Stimulated activated CD4-positive, alpha-beta T cell treated with anti-CD3 and anti-CD28 coated beads, TNF-alpha, amount 100 ng/mL, for 48 hours (primary cell): ENCODE measurements at regions not wholly inside any gene's neighbourhood (a gene's known extent, or its start where the extent isn't known, plus 50 kb on each side); places are given as distances from the start of the nearest gene placed in this dataset.

Source experiments
- DNase-seq, 3 donors: peaks; one replicate each; pipeline ENCODE4 v3.0.0-alpha.2; 2020; ENCODE audit warnings: low read depth in 3 of 3

DNA sequence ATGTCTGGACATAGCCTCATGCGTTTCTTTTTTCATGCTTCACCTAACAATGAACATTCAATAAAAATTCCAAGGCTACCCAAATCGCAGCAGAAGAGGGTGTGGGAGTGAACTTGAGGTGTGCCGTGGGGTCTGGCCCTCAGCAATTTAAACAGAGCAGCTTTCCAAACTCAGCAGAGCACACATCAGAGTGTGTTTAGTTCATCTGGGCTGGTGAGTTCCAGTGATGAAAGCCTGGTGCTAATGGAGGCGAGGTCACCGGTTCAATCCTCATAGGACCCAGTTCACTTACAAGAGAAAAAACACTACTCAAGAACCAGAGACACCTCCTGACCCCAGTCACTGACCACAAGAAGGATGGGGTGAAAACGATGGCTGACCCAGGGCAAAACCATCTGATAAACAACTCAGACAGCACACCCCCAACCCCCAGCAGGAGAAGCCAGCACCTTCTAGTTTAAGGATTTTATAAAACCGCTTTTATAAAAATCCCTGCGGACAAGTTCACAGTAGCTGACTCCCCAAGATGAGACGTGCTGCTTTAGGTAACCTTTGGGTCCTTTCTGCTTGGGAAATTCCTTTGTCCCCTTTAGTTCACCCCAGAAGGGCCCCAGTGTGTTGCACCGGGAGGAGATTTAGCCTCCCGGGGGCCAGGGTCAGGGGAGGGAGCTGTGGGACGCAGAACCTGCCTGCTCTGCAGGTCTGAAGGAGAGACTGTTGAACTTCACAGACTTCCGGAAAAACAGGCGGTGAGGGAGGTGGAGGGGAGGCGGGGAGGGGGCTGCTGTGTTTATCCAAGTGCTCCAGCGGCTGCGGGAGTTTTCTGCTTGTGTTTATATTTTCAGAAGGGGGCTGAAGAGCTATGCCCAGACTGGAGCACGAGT is 152.7 kb upstream of the SOX11 start:
- no peak for DNase-seq

DNA sequence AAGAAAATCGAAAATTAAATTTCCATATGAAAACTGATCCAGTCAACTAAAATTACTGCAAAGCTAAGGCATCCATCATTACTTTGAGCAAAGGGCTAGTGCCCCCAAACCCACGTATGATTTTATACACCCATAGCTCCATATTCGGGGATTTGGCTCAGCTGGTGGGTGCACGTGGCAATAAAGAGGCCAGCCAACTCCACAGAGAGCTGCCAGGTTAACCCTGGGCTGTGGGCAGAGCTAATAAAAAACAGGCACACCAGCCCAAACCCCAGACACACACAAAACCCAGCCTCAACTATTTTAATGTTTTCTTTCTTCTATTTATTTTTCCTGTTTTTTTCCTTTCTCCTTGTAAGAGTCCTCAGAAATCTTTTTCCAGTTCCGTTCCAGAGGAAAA is 151.3 kb upstream of the SOX11 start:
- DNase-seq = no peak

DNA sequence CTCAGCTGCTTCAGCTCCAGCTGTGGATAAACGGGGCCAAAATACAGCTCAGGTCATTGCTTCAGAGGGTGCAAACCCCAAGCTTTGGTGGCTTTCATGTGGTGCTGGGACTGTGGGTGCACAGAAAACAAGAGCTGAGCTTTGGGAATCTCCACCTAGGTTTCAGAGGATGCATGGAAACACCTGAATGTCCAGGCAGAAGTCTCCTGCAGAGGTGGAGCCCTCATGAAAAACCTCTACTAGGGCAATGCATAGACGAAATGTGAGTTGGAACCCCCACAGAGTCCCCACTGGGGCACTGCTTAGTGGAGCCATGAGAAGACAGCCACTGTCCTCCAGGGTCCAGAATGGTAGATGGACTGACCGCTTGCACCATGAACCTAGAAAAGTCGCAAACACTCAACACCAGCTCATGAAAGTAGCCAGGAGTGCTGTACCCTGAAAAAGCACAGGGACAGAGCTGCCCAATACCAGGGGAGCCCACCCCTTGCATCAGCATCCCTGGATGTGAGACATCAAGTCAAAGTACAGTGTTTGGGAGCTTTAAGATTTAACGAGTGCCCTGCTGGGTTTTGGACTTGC is 147.9 kb upstream of the SOX11 start:
- no peak for DNase-seq

DNA sequence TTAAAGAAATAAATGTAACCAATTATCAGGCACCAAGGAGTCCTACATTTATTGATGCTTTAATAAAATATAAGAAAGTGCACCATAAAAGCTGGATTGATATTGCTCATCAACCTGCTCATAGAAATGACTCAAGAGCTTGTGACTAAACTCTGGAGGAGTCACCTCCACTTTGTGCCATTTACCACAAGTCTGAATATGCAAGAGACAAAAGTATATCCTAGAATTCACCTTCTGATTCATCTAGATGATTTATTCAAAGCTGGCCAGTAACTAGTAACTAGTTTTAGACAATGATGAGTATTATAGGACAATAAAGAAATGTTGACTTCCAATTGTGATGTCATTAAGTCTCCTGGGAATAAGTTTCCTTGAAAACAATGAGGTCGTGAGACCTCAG is 146.0 kb upstream of the SOX11 start:
- DNase-seq = no peak

DNA sequence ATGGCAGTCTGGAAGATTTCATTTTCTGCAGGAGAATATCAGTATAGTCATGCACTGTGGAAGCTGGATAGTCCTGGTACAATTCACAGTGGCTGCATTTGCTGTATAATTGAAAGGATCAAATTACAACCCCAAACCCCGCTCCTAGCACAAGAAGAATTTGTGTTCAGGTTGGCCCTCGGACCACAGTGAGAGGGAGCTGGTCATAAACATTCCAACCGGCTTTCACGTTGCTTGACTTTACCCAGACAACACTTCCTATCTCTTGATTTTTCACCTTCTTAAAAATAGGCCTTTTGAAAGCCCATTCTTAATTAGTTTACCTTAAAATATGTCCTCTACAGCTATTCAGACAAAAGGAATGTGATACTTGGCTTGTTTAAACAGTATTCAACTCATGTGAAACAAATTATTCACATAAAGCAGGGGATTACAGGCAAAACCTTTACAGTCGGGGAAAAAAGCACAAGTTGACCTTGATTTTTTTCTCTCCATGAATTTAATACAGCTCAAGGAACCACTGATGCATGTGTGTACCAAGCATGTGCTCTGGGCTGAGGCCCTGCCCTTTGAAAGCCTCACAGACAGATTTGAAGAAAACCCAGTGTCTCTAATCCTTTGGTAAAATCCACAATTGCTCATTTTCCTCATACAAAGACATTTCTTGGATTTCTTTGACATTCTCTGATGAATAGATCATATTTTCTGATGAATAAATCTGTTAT is 143.0 kb upstream of the SOX11 start:
- DNase-seq = no peak

DNA sequence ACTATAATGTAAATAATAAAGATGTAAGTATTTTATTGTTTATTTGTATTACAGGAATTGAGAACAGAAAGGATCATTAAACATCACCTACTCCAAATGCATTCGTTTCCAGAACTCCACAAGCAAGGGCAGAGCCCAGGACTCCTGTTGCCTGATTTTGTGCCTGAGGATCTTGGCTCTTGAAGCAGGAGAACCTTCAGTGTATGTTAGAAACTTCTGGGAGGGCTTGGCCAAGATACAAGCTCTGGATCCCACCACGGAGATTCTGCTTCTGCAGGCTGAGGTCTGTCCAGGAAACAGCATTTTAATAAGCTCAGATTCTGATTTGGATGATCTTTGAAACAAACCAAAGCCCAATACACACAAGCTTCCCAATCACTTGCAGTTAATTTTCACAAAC is 142.4 kb upstream of the SOX11 start:
- no peak for DNase-seq

DNA sequence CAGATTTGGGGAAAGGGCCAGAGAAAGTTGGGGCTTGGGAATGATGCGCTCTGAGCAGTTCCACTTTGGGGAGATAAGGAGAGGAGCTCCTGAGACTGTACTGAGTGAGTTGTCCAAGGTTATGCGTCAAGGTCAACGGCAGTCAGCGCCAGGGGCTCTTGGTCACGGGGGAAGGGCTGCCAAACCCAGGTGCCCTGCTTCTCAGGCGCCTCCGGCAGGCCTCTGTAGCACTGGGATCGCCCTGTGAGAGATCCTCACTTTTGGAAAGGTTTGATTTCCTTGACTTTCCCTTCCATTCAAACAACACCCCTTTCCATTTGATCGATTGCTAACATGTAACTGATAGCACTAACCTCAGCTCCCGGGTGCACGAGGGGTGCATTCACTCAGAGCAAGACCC is 136.5 kb upstream of the SOX11 start:
- no peak for DNase-seq

DNA sequence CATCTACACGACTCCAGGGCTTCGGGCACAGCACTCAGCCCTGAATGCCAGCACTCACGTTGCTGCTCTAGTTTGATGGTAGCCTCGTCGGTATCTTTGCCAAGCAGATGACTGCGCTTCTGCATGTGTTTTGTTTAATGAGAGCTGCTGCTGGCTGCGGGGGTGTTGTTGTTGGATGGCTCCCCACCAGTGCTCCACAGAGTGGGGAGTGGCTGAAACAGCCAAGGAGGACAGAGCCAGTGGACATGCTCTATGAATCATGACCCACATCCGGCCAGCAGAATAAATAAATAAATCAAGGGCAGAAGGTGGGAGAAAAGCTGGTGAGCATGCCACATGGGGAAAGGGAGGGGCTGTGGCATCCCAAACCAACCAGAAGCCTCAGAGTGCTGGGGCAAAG is 131.2 kb upstream of the SOX11 start:
- DNase-seq = no peak

DNA sequence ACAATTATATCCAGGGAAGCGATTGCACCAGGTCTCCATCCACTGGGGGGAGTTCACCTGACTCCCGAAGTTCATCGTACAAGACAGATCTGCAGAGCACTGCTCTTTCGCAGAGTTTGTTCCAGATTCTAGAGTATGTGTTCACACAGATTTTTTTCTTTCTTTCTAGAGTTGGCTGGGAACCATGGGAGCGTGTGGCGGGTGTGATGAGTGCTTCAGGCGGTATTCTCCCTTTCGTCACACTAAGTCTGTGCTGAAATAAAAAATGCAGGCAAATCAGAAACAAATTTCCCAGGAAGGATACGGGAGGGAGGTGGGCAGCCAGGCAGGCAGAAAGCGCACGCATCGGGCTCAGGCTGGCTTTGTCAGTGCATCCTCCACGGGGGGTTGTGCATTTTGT is 129.8 kb upstream of the SOX11 start:
- no peak for DNase-seq

DNA sequence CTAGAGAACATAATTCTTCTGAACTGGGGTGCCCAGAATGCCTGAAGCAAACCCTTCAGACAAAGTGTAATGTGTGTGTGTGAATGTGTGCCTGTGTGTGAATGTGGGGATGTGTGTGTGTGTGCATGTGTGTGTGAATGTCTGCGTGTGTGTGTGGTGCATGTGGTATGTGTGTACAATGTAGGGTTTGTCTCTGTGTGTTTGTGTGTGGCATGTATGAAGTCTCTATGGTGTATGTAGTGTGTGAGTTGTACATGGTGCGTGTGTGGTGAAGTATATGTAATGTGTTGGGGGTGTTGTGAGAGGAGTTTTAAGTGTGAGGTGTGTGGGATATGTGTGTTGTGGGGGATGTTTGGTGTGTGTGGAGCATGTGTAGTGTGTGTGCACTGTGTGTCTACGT is 129.3 kb upstream of the SOX11 start:
- no peak for DNase-seq

DNA sequence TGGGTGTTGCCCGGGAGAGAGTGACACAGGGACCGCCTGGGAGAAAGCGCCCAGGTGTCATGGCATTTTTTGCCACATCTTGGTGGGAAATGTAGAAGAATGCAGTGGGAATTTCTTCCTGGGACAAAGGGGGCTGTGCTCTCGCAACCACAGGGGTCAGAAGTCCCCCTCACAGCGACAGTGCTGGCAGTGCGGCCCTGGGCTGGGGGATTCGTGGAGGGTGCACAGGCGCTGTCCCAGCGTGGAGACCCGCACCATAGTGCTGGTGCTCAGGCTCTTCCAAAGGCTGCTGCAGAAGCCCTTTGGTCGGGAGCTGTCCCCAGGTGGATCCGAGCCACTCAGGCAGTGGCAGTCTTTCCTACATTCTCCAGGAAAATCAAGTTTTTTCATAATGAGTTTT is 128.8 kb upstream of the SOX11 start:
- no peak for DNase-seq

DNA sequence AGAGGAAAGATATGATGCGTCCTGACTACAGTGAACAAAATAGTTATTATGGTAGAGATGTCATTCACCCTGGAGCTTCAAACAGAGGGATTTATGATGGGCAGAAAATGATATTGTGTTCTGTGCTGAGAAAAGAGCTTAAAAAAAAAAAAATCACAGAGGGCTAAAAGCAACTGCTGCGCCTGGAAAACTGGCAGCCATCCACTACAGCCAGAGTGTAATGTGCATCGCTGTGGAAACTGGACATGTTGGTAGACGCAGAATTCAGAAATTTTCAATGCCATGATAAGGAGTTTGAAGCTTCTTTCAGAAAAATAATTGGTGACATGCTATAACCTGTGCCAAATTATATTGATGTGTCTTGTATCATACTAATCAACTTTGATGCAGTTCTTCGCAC is 122.9 kb upstream of the SOX11 start:
- DNase-seq = no peak

DNA sequence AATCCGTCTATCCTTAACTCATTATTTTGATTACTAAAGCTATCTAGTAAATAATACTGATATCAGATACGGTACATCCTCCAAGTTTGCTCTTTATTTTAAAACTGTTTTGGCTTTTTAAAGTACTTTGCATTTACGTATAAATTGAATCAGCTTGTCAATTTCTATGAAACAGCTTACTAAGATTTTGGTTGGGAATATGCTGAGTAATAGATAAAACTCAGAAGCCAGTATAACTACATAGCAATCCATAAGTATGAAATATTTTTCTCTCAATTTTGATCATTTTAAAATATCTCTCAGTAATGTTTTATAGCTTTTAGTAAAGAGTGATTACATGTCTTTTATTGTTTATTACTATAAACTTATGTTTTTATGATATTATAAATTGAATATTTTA is 116.2 kb upstream of the SOX11 start:
- no peak for DNase-seq

DNA sequence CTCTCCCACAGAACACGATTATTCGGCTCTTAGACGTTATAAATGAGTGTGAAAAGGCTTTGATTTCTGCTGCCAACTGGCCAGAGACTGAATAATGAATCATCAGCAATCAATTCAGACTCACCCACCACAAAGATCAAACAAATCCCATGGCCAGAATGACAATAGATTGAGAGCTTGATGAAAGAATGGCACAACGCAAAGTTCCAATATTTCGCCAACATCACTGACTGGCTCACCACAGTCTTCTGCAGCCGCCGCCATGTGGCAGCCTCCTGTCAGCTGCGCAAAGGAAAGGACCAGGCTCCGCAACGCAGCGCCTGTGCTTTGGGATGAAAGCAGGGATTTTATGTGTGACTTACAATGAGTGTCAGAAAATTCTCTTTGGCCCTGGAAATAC is 104.4 kb upstream of the SOX11 start:
- DNase-seq = no peak

DNA sequence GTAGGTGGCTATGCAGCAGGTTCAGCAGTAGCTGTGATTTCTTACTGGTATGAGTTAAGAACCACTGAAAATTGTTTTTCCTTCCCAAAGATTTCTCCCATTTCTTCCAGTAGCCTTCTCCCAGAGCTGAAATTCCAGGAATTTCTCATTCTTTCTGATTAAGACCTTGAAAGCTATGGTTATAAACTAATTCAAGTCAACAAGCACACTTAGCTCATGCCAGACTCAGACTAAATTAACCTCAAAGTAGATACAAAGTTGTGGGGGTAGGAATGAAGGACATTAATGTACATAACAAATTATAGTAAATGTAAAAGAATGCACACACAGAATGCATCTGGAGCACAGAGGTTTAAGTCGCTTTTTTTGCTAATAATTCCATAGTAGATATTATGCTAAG is 103.6 kb upstream of the SOX11 start:
- DNase-seq = no peak

DNA sequence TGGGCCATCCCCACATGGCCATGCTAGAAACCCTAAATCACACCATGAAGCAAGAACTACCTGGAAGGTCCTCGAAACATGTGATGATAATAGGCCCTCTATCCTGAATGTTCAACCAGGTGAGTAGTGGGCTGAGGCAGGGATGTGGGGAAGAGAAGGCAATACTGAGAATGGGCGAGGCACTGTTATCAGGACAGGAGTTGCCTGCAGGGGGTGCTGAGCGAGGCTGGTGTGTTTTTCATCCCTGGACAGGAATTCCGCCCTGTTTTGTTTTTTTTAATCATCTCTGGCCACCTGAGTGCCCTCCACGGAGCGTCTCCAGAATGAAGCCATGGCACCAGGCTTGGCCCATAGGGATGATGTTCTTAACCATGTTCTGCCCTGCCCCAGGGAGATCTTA is 103.0 kb upstream of the SOX11 start:
- DNase-seq = no peak

DNA sequence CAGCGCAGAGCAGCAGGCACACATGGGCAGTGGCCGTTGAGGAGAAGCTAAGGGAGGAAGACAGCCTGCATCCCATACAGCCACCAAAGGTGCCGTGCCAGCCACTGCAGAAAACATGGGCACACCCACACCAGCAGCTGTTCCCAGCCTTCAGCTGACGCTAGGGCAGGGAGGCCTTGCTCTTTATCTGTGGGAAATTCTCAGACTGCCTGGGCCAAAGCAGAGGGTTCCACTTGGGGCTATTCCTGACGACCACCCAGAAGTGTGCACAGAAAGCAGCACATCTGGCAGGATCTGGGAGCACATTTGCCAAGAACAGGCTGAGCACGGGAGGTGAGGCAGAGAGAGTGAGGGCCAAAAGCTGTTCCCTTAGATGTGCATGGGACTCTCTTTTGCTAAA is 101.3 kb upstream of the SOX11 start:
- DNase-seq = no peak

DNA sequence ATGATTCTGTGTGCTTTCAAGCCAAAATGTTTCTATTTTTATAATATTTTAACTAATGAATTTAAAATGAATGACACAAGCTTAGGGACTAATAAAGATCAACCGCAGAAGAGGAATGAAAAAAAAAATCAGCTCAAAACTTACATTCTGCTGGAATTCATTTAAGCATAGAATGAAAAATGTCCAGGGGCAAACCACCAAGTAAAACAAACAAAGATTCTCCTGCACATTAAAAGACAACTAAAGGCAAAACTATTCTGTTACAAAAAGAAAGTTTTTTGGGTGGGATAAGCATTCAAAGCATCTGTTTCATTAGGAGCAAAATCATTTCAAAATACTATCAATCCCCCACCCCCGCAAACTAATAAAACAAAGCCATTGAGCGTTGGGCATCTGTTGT is 99.3 kb upstream of the SOX11 start:
- DNase-seq = no peak

DNA sequence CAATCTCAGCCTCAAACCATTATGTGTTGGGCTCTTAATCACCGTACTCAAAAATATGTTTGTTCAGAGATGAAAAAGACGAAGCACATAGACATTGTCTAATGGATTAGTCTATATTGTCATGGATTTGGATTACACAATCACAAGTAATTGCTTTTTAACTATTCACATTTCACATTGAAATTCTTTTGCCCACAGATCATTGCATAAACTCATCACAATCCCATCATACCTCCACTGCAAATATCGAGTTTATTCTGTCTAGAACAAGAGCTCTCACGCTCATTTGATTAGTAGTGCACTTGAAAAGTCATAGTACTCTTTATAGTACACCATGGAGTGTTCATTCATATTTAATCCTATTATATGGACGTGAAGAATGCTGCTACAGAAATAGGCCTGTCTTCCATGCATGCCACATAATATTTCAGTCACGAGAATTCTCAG is 97.9 kb upstream of the SOX11 start:
- no peak for DNase-seq

DNA sequence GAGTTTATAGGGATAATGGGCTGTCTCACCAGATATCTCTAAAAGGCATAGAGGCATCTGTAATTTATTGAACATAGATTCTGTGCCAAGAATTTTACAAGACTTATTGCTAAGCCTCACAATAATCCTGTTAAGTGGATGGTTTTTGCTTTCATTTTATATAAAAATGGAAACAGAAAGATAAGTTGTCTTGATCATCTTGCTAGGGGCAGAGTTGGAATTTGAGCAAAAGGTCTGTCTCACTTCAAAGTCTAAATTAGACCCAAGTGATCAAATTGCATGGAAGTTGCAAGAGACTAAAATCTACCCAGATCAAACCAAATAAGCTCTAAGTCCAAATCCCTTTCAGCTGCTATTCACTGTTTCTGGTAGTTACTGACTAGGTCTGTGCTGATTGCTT is 95.3 kb upstream of the SOX11 start:
- DNase-seq = no peak

DNA sequence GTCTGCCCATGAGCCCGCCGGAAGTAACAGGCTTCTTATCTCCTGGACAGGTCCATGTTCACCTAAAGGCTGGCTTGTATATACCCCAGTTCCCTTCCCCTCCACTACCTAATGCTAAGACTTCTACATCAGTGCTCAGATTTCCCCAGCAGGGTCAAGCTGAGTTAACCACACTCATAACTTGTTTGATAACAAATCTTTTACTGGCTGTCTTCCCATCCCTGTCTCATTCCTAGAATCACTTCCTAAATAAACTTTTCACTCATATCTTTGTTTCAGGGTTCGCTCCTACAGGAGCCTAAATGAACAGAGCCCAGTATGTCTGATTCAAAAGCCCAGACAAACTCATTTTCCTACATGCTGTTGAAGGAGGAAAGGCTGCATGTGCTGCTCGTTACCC is 94.0 kb upstream of the SOX11 start:
- no peak for DNase-seq

DNA sequence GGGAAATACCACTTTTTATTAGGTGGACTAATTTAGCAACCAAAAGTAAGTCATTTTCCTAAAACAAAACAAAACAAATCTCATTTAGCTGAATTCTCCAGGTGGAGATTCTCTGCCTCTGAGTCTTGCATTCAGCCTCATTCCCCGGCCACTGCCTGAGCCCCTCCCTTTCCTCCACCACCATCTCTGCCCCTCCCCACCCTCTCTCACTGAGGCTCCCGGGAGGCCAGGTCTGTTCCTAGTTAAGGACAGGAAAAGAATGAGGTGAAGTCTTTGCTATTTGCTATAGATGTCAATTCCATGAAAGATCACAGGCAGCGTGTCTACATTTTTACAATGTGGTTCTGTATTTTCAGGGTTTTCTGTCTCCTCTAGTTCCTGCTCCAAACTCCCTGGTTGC is 83.0 kb upstream of the SOX11 start:
- no peak for DNase-seq

DNA sequence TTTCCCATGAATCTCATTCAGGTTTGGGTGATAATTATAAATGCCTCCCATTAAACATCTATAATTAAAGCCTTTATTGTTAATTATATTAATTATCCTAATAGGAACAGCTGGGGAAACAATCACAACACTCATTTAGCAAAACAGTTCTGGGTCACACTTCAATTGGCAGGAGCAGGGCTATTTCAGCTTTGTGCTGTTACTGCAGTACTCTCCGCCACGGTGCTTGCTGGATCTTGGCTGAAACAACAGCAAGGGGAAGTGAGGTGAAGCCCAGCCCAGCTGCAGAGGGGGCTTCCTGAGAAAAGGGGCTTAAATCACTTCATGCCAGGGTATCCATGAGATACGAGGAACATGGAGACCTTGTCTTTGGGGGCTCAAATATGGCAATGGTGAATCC is 79.5 kb upstream of the SOX11 start:
- DNase-seq = no peak
